ENCODE measurements at regions not wholly inside any gene's neighbourhood (a gene's known extent, or its start where the extent isn't known, plus 50 kb on each side); places are given as distances from the start of the nearest gene placed in this dataset.

GRCh38 chr15:87656372-87656771 is 600.2 kb downstream of the NTRK3 start:
- no peak for ATAC-seq
- TF ChIP-seq ZNF70 (CRISPR knock-in tag; IDR thresholded peaks at IDR 0.05) (no peak), CREB5 (CRISPR knock-in tag; IDR thresholded peaks at IDR 0.05; ENCODE audit: low read depth) (no peak), SNAI2 (CRISPR knock-in tag; IDR thresholded peaks at IDR 0.05) (no peak), OSR1 (CRISPR knock-in tag; IDR thresholded peaks at IDR 0.05) (no peak), ISL1 (CRISPR knock-in tag; IDR thresholded peaks at IDR 0.05) (no peak), TOX (CRISPR knock-in tag; IDR thresholded peaks at IDR 0.05; ENCODE audit: borderline replicate concordance) (no peak), ARNTL (CRISPR knock-in tag; IDR thresholded peaks at IDR 0.05; ENCODE audit: borderline replicate concordance, low read depth) (no peak), TCF4 (CRISPR knock-in tag; IDR thresholded peaks at IDR 0.05; ENCODE audit: borderline replicate concordance) (no peak), PPARA (CRISPR knock-in tag; IDR thresholded peaks at IDR 0.05; ENCODE audit: borderline replicate concordance) (no peak), ZFP30 (CRISPR knock-in tag; IDR thresholded peaks at IDR 0.05) (no peak), GLIS3 (CRISPR knock-in tag; IDR thresholded peaks at IDR 0.05) (no peak)

GRCh38 chr15:87653646-87654045 is 602.9 kb downstream of the NTRK3 start:
- TF ChIP-seq SNAI2 (CRISPR knock-in tag; IDR thresholded peaks at IDR 0.05) (no peak), TOX (CRISPR knock-in tag; IDR thresholded peaks at IDR 0.05; ENCODE audit: borderline replicate concordance) (no peak), GLIS3 (CRISPR knock-in tag; IDR thresholded peaks at IDR 0.05) (no peak), ZC3H10 (CRISPR knock-in tag; IDR thresholded peaks at IDR 0.05) (no peak), CSRNP3 (CRISPR knock-in tag; IDR thresholded peaks at IDR 0.05) (no peak), ZNF565 (CRISPR knock-in tag; conservative IDR thresholded peaks at IDR 0.05; ENCODE audit: low read depth) (no peak), ARNTL (CRISPR knock-in tag; IDR thresholded peaks at IDR 0.05; ENCODE audit: borderline replicate concordance, low read depth) (no peak), ZNF70 (CRISPR knock-in tag; IDR thresholded peaks at IDR 0.05) (no peak), ESRRG (CRISPR knock-in tag; IDR thresholded peaks at IDR 0.05) (no peak), RARB (CRISPR knock-in tag; IDR thresholded peaks at IDR 0.05) (no peak), ZFP3 (CRISPR knock-in tag; IDR thresholded peaks at IDR 0.05) (no peak), BACH2 (CRISPR knock-in tag; IDR thresholded peaks at IDR 0.05; ENCODE audit: borderline replicate concordance) (no peak), ISL1 (CRISPR knock-in tag; IDR thresholded peaks at IDR 0.05) (no peak), TSHZ2 (CRISPR knock-in tag; IDR thresholded peaks at IDR 0.05) (no peak), OSR1 (CRISPR knock-in tag; IDR thresholded peaks at IDR 0.05) (no peak), ZNF8 (CRISPR knock-in tag; IDR thresholded peaks at IDR 0.05) (no peak), CREB5 (CRISPR knock-in tag; IDR thresholded peaks at IDR 0.05; ENCODE audit: low read depth) (no peak), POU6F1 (CRISPR knock-in tag; IDR thresholded peaks at IDR 0.05; ENCODE audit: borderline replicate concordance, low read depth) (no peak), PPARA (CRISPR knock-in tag; IDR thresholded peaks at IDR 0.05; ENCODE audit: borderline replicate concordance) (no peak)
- TF ChIP-seq, protein P1, sequence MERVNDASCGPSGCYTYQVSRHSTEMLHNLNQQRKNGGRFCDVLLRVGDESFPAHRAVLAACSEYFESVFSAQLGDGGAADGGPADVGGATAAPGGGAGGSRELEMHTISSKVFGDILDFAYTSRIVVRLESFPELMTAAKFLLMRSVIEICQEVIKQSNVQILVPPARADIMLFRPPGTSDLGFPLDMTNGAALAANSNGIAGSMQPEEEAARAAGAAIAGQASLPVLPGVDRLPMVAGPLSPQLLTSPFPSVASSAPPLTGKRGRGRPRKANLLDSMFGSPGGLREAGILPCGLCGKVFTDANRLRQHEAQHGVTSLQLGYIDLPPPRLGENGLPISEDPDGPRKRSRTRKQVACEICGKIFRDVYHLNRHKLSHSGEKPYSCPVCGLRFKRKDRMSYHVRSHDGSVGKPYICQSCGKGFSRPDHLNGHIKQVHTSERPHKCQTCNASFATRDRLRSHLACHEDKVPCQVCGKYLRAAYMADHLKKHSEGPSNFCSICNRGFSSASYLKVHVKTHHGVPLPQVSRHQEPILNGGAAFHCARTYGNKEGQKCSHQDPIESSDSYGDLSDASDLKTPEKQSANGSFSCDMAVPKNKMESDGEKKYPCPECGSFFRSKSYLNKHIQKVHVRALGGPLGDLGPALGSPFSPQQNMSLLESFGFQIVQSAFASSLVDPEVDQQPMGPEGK (CRISPR knock-in tag; IDR thresholded peaks at IDR 0.05; ENCODE audit: borderline replicate concordance): no peak
- no peak for ATAC-seq

Measured in SK-N-SH treated with all-trans-retinoic acid at 6 μM for 48 hours (cell line).